GM12878 (cell line): ENCODE measurements at regions not wholly inside any gene's neighbourhood (a gene's known extent, or its start where the extent isn't known, plus 50 kb on each side); places are given as distances from the start of the nearest gene placed in this dataset.

Experiments
- ATAC-seq: fragments of 200-7000 bp; cut with Tn5 transposase; 3 replicates; pipeline ENCODE4 v1.9.1; 2020; ENCODE audit warnings: mild to moderate bottlenecking, moderate library complexity
- BruUV-seq: library from RNA; stranded (reverse); fragments of 400-500 nt; replicated peaks from 2 replicates; lab custom pipeline; 2021; lab: Mats Ljungman, UMichigan
- CTCF ChIA-PET: fragments of 300-600 bp; sonication (Branson Sonifier 250); formaldehyde crosslinking; extraction: SDS; loops from one replicate; lab custom pipeline; 2021; ENCODE audit warnings: inconsistent platforms; lab: Yijun Ruan, JAX
- POLR2A ChIA-PET: fragments of 350-600 bp; formaldehyde crosslinking; extraction: SDS; loops from one replicate; lab custom pipeline; 2021; ENCODE audit warnings: inconsistent platforms; lab: Charles Lee
- RAD21 ChIA-PET: fragments of 300-600 bp; sonication (Branson Sonifier 250); formaldehyde crosslinking; loops from one replicate; lab custom pipeline; 2023; ENCODE audit warnings: antibody characterized with exemption; ENCODE audit not compliant: unreplicated experiment; lab: Charles Lee
- SMC1A ChIA-PET: fragments of 300-600 bp; sonication (Branson Sonifier 250); formaldehyde crosslinking; loops from one replicate; lab custom pipeline; 2023; ENCODE audit not compliant: unreplicated experiment, uncharacterized antibody; lab: Charles Lee
- DNase-seq: peaks from one replicate; pipeline ENCODE4 v3.0.0-alpha.2; 2011; ENCODE audit warnings: low read depth, low spot score
- FAIRE-seq: peaks from 3 replicates; lab custom pipeline; 2011; peaks lifted over from hg19 to GRCh38; lab: Jason Lieb, UNC
- H2AFZ ChIP-seq: 2 replicates; pipeline ENCODE4 v1.6.0; 2011; ENCODE audit warnings: low read depth, low read length, control low read depth; ENCODE audit not compliant: control insufficient read depth
- H3K27ac ChIP-seq: 2 replicates; pipeline ENCODE4 v1.5.1; 2011; ENCODE audit warnings: control low read depth; ENCODE audit not compliant: control insufficient read depth, insufficient read depth
- H3K27me3 ChIP-seq, 2 experiments: replicated peaks in 1 of 2; 2 replicates each; pipeline versions ENCODE4 v1.6.0 to v1.6.1; 2011; ENCODE audit warnings: low read length in 1 of 2; ENCODE audit not compliant: control insufficient read depth in 2 of 2, insufficient read depth in 2 of 2
- H3K36me3 ChIP-seq, 2 experiments: 2 replicates each; pipeline ENCODE4 v1.5.1; 2011; ENCODE audit warnings: low read length in 1 of 2; ENCODE audit not compliant: control insufficient read depth in 2 of 2, insufficient read depth in 2 of 2
- H3K4me1 ChIP-seq: 2 replicates; pipeline ENCODE4 v1.6.1; 2011; ENCODE audit warnings: mild to moderate bottlenecking, low read length, moderate library complexity, mixed read lengths; ENCODE audit not compliant: control insufficient read depth, insufficient read depth
- H3K4me2 ChIP-seq: 2 replicates; pipeline ENCODE4 v1.6.0; 2011; ENCODE audit warnings: control low read depth; ENCODE audit not compliant: control insufficient read depth, insufficient read depth
- H3K4me3 ChIP-seq: fragments of 200-600 bp; sonication (generic); 2 replicates; pipeline ENCODE4 v1.5.1; 2016
- H3K79me2 ChIP-seq: 2 replicates; pipeline ENCODE4 v1.6.0; 2011; ENCODE audit warnings: low read length; ENCODE audit not compliant: control insufficient read depth, insufficient read depth
- H3K9ac ChIP-seq: 2 replicates; pipeline ENCODE4 v1.8.0; 2011; ENCODE audit warnings: low read length, control low read depth, mixed read lengths; ENCODE audit not compliant: control insufficient read depth, insufficient read depth
- H3K9me3 ChIP-seq: replicated peaks from 3 replicates; pipeline ENCODE4 v1.5.1; 2011; ENCODE audit warnings: mild to moderate bottlenecking, low read length; ENCODE audit not compliant: control insufficient read depth, insufficient read depth
- H4K20me1 ChIP-seq: 2 replicates; pipeline ENCODE4 v1.6.0; 2011; ENCODE audit not compliant: control insufficient read depth, insufficient read depth
- BCL11A ChIP-seq: IDR thresholded peaks from 2 replicates; pipeline ENCODE4 v1.6.1; 2011; ENCODE audit warnings: low read depth, low read length
- CEBPZ ChIP-seq: fragments of 150-350 bp; IDR thresholded peaks from 2 replicates; pipeline ENCODE4 v1.6.1; 2016; ENCODE audit warnings: low read depth, low read length
- CHD4 ChIP-seq: fragments of 200-600 bp; sonication (generic); IDR thresholded peaks from 2 replicates; pipeline ENCODE4 v1.6.1; 2016; ENCODE audit warnings: mild to moderate bottlenecking
- CUX1 ChIP-seq: IDR thresholded peaks from 2 replicates; pipeline ENCODE4 v1.6.1; 2012; ENCODE audit warnings: improper control_type of control experiment, low read depth, low read length; ENCODE audit not compliant: insufficient replicate concordance
- EZH2 ChIP-seq: IDR thresholded peaks from 2 replicates; pipeline ENCODE4 v1.6.1; 2012; ENCODE audit warnings: low read depth, mild to moderate bottlenecking, control low read depth, inconsistent platforms, low read length, borderline replicate concordance; ENCODE audit not compliant: control insufficient read depth
- GATAD2B ChIP-seq: fragments of 450-650 bp; conservative IDR thresholded peaks from 2 replicates; pipeline ENCODE4 v1.6.1; 2017; ENCODE audit warnings: low read depth, mild to moderate bottlenecking, moderate library complexity
- HDGF ChIP-seq: fragments of 450-650 bp; IDR thresholded peaks from 2 replicates; pipeline ENCODE4 v1.6.1; 2016; ENCODE audit warnings: antibody characterized with exemption
- JUNB ChIP-seq: IDR thresholded peaks from 2 replicates; pipeline ENCODE4 v1.6.1; 2016; ENCODE audit warnings: antibody characterized with exemption, mild to moderate bottlenecking
- NFXL1 ChIP-seq: fragments of 450-650 bp; IDR thresholded peaks from 2 replicates; pipeline ENCODE4 v1.6.1; 2017; ENCODE audit warnings: antibody characterized with exemption, mild to moderate bottlenecking, borderline replicate concordance
- RAD51 ChIP-seq: fragments of 450-650 bp; IDR thresholded peaks from 2 replicates; pipeline ENCODE4 v1.6.1; 2016; ENCODE audit warnings: moderate library complexity, mild to moderate bottlenecking, inconsistent platforms
- RBBP5 ChIP-seq: fragments of 200-600 bp; sonication (generic); conservative IDR thresholded peaks from 2 replicates; pipeline ENCODE4 v1.6.1; 2016
- RUNX3 ChIP-seq: IDR thresholded peaks from 2 replicates; pipeline ENCODE4 v1.6.1; 2012; ENCODE audit warnings: low read length, inconsistent platforms
- SIN3A ChIP-seq: IDR thresholded peaks from 2 replicates; pipeline ENCODE4 v1.6.1; 2012; ENCODE audit warnings: low read depth, low read length, improper control_type of control experiment
- TCF12 ChIP-seq: IDR thresholded peaks from 2 replicates; pipeline ENCODE4 v1.6.1; 2011; ENCODE audit warnings: low read depth, mild to moderate bottlenecking, low read length
- ZNF384 ChIP-seq: IDR thresholded peaks from 2 replicates; pipeline ENCODE4 v1.6.1; 2012; ENCODE audit warnings: low read depth, mild to moderate bottlenecking, low read length, improper control_type of control experiment, borderline replicate concordance
- ZSCAN29 ChIP-seq: fragments of 450-650 bp; IDR thresholded peaks from 2 replicates; pipeline ENCODE4 v1.6.1; 2017; ENCODE audit warnings: mild to moderate bottlenecking, moderate library complexity
- WGBS: methylation state at CpG from one replicate; pipeline ENCODE4 v1.1.6; 2016; ENCODE audit warnings: low lambda C conversion rate; ENCODE audit not compliant: insufficient replicate concordance, insufficient coverage; ENCODE audit errors: missing lambda C conversion rate; 5-methylcytosine and 5-hydroxymethylcytosine counted together
- in situ Hi-C: fragments of 300-500 bp; cut with MboI; formaldehyde crosslinking; loops from 9 replicates; pipeline ENCODE4 v1.14.3; 2018; ENCODE audit warnings: mixed read lengths
- intact Hi-C: fragments of 100-400 bp; cut with micrococcal nuclease; formaldehyde crosslinking; loops from one replicate; pipeline ENCODE4 v1.14.2; 2022; ENCODE audit not compliant: unreplicated experiment
- TF ChIP-seq, protein P1 (sequence below): IDR thresholded peaks from 2 replicates; pipeline ENCODE4 v1.6.1; 2012; ENCODE audit warnings: low read depth, low read length, improper control_type of control experiment

DNA sequence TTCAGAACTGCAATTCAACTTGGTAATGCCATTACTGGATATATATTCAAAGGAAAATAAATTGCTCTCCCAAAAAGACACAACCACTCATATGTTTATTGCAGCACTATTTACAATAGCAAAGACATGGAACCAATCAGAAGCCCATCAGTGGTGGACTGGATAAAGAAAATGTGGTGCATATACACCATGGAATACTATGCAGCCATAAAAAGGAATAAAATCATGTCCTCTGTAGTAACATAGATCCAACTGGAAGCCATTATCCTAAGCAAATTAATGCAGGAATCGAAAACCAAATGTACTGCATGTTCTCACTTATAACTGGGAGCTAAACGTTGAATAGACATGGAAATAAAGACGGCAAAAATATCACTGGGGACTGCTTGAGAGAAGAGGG is 117.0 kb downstream of the MAP3K21 start:
- Histone ChIP-seq H3K27me3 (no peaks in the 10 kb centered on the region), H3K9me3 (no peaks in the 10 kb centered on the region; the same call in 2 of the 3 replicates), H3K4me3 (no peak overlapping the region), H4K20me1 (no peaks in the 10 kb centered on the region), H3K79me2 (no peaks in the 10 kb centered on the region), H3K9ac (no peak overlapping the region), H3K36me3 (no peaks in the 10 kb centered on the region), H3K4me1 (no peaks in the 10 kb centered on the region), H3K27ac (no peak overlapping the region), H2AFZ (no peak overlapping the region), H3K4me2 (no peak overlapping the region)
- TF ChIP-seq RAD51 (no peak), SIN3A (no peak), CEBPZ (no peak), ZNF384 (no peak), CHD4 (no peak), EZH2 (no peak), RUNX3 (no peak), HDGF (no peak), JUNB (no peak), TCF12 (no peak), RBBP5 (no peak), CUX1 (no peak), NFXL1 (no peak), ZSCAN29 (no peak), BCL11A (no peak), GATAD2B (no peak)
- TF ChIP-seq, protein P1, sequence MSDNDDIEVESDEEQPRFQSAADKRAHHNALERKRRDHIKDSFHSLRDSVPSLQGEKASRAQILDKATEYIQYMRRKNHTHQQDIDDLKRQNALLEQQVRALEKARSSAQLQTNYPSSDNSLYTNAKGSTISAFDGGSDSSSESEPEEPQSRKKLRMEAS = no peak
- SMC1A ChIA-PET = interaction anchor here (0.9 to 1.5 kb wide), 3 partner anchors 35 to 346 kb away, joined by 3 to 5 read pairs (median 4); no protein-coding TSS in a partner anchor
- POLR2A ChIA-PET = no interaction called here
- RAD21 ChIA-PET = no interaction called here
- BruUV-seq = no TSS peak
- intact Hi-C loops = loop anchor here (5.0 kb wide), 1 partner anchor 73 kb away; no protein-coding TSS in a partner anchor
- FAIRE-seq = no peak
- CTCF ChIA-PET = interaction anchor here (0.6 to 1.9 kb wide), 4 partner anchors 152 to 621 kb away, joined by 3 to 8 read pairs (median 4); no protein-coding TSS in a partner anchor
- DNase-seq = no peak
- no peak for ATAC-seq
- in situ Hi-C loops = no loop called here
- WGBS = 79% methylated on average over 3 of the region's 3 CpGs
